ENCODE measurements at regions not wholly inside any gene's neighbourhood (a gene's known extent, or its start where the extent isn't known, plus 50 kb on each side); places are given as distances from the start of the nearest gene placed in this dataset.
"Not testable (repeated sequence)": the region's sequence is repeated elsewhere in the genome, so short reads cannot be mapped to it uniquely, and the experiment has no call there.

DNA sequence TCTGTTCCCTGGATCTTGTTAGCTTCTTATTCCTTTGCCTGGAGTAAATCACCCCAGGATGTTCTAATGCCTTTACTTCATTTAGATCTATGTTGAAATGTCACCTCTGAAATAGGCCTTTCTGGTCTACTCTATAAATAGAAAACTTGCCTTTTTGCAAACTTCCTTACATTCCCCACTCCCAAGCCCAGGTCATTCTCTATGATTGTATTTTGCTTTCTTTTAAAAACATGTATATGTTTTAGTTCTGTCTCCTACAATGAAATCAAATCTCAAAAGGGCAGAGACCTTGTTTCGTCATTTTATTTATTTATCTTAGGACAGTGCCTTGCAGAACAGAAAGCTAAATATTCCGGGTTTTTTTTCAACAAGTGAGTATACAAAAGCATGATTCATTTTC lies 1657.7 kb upstream of the C9orf72 start:
- TF ChIP-seq, protein P1, sequence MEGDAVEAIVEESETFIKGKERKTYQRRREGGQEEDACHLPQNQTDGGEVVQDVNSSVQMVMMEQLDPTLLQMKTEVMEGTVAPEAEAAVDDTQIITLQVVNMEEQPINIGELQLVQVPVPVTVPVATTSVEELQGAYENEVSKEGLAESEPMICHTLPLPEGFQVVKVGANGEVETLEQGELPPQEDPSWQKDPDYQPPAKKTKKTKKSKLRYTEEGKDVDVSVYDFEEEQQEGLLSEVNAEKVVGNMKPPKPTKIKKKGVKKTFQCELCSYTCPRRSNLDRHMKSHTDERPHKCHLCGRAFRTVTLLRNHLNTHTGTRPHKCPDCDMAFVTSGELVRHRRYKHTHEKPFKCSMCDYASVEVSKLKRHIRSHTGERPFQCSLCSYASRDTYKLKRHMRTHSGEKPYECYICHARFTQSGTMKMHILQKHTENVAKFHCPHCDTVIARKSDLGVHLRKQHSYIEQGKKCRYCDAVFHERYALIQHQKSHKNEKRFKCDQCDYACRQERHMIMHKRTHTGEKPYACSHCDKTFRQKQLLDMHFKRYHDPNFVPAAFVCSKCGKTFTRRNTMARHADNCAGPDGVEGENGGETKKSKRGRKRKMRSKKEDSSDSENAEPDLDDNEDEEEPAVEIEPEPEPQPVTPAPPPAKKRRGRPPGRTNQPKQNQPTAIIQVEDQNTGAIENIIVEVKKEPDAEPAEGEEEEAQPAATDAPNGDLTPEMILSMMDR (IDR thresholded peaks at IDR 0.05) = no peak
- Histone ChIP-seq H3K27me3 (no peaks in the 10 kb centered on the region), H3K4me3 (no peak overlapping the region), H3K4me1 (no peaks in the 10 kb centered on the region), H3K9me3 (no peaks in the 10 kb centered on the region), H3K36me3 (no peaks in the 10 kb centered on the region), H3K27ac (no peak overlapping the region)
- intact Hi-C loops (cut with DNase I) = no loop called here
- DNase-seq (ENCODE audit: low spot score in 2 of 2) = no peak

DNA sequence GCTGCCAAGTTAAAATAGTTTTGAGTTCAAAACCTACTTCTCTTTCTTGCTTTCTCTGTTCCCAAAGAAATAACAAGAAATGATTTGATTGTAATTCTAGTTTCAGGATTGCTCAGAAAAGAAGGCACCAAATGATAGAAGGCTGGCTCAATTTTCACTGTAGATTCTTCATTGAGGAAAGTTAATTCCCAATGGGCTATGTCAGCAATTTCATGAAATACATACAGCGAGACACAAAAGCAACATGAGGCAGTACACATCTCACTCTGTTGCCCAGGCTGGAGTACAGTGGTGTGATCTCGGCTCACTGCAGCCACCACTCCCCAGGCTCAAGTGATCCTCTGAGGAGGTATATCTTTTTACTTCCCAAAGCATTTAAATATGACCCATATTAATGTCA lies 1659.9 kb upstream of the C9orf72 start:
- intact Hi-C loops (cut with DNase I) = no loop called here
- TF ChIP-seq, protein P1 (IDR thresholded peaks at IDR 0.05) = no peak
- Histone ChIP-seq H3K4me3 (no peak overlapping the region), H3K36me3 (no peaks in the 10 kb centered on the region), H3K27ac (no peak overlapping the region), H3K4me1 (no peaks in the 10 kb centered on the region), H3K27me3 (no peaks in the 10 kb centered on the region), H3K9me3 (no peaks in the 10 kb centered on the region)
- no peak for DNase-seq (ENCODE audit: low spot score in 2 of 2)

DNA sequence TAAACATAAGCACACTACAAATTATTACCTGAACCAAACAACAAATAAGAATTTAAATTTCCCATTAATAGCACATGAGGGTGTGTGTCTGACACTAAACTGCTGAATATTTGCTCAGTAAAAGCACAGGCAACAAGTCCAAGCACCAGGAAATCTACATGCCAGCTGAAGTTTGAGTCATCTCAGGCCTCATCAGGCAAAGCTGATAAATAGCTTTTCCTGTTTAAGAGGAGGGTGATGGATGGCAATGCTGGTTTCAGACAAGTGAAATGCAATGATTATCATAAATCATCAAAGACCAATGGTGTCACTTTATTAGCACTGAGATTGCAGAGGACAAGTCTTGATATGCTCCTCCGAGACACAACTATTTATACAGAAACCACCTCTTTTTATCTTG lies 1668.0 kb upstream of the C9orf72 start:
- TF ChIP-seq, protein P1 (IDR thresholded peaks at IDR 0.05) = no peak
- intact Hi-C loops (cut with DNase I) = no loop called here
- DNase-seq (ENCODE audit: low spot score in 2 of 2) = no peak
- Histone ChIP-seq H3K36me3 (no peaks in the 10 kb centered on the region), H3K9me3 (no peaks in the 10 kb centered on the region), H3K4me3 (no peak overlapping the region), H3K27ac (no peak overlapping the region), H3K27me3 (no peaks in the 10 kb centered on the region), H3K4me1 (no peaks in the 10 kb centered on the region)

DNA sequence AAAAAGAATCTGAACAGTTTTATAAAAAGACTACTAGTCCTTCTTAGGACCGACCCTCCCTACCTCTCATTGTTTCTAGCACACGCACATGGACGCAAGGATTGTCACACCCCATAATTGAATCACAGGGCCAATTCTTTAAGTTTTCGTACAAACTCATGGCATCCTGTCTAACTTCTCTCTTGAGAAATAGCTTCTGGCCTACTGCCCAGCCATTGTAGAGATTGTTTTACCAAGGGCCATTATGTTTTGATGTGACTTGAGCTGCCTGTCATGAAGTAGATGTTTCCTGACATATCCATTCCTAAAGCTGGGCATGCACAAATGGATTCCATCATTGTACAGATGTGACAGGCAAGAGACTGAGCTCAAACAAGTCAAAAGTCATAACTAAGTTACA lies 1672.1 kb upstream of the C9orf72 start:
- no peaks in the 10 kb centered on the region for H3K27me3 ChIP-seq
- H3K36me3 ChIP-seq = no peaks in the 10 kb centered on the region
- TF ChIP-seq, protein P1 (IDR thresholded peaks at IDR 0.05) = no peak
- DNase-seq (ENCODE audit: low spot score in 2 of 2) = no peak
- H3K9me3 ChIP-seq = no peaks in the 10 kb centered on the region
- no peak overlapping the region for H3K4me3 ChIP-seq
- no peak overlapping the region for H3K27ac ChIP-seq
- H3K4me1 ChIP-seq = no peaks in the 10 kb centered on the region
- intact Hi-C loops (cut with DNase I) = no loop called here

DNA sequence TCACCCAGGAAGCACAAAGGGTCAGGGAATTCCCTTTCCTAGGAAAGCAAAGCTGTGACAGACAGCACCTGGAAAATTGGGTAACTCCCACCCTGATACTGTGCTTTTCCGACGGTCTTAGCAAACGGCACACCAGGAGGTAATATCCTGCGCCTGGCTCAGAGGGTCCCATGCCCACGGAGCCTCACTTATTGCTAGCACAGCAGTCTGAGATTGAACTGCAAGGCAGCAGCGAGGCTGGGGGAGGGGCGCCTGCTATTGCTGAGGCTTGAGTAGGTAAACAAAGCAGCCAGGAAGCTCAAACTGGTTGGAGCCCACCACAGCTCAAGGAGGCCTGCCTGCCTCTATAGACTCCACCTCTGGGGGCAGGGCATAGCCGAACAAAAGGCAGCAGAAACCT lies 1697.1 kb upstream of the C9orf72 start:
- H3K36me3 ChIP-seq; H3K9me3 ChIP-seq; H3K4me3 ChIP-seq; DNase-seq (ENCODE audit: low spot score in 2 of 2); H3K27ac ChIP-seq; H3K27me3 ChIP-seq; intact Hi-C loops (cut with DNase I); H3K4me1 ChIP-seq: not testable (repeated sequence)

DNA sequence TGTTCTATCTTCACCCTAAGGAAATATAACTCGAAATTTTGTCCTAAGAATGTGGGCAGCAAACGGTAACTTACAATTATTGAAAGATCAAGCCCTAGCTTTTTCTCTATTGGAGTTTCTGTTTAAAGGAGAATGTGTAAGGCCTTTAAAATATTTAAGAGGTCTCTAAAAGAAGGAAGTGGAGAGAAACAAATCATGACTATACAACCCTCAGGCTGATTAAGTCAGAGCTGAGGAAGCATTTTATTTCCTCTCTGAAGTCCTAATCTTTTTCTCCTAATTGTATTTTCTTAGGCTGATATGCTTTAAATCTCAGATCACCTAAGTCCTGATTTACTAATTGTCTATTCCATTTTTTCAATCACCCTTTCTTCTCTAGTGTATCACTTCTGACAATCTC lies 1708.8 kb upstream of the C9orf72 start:
- H3K27me3 ChIP-seq = no peaks in the 10 kb centered on the region
- no peak overlapping the region for H3K27ac ChIP-seq
- TF ChIP-seq, protein P1 (IDR thresholded peaks at IDR 0.05) = no peak
- no peak overlapping the region for H3K4me3 ChIP-seq
- no peaks in the 10 kb centered on the region for H3K9me3 ChIP-seq
- H3K4me1 ChIP-seq = no peaks in the 10 kb centered on the region
- intact Hi-C loops (cut with DNase I) = no loop called here
- H3K36me3 ChIP-seq = no peaks in the 10 kb centered on the region
- no peak for DNase-seq (ENCODE audit: low spot score in 2 of 2)

Data from ascending aorta (tissue), 2 donors.